GM23248 (cell line): ENCODE measurements at regions not wholly inside any gene's neighbourhood (a gene's known extent, or its start where the extent isn't known, plus 50 kb on each side); places are given as distances from the start of the nearest gene placed in this dataset.

Source experiments
- EZH2 ChIP-seq: fragments of 200-600 bp; sonication (generic); IDR thresholded peaks from 2 replicates; pipeline ENCODE4 v1.6.1; 2018; ENCODE audit warnings: antibody characterized with exemption, mild to moderate bottlenecking; ENCODE audit not compliant: insufficient read depth, poor library complexity, severe bottlenecking
- EZH2phosphoT487 ChIP-seq: fragments of 200-600 bp; sonication (generic); IDR thresholded peaks from 2 replicates; pipeline ENCODE4 v1.6.1; 2018; ENCODE audit warnings: antibody characterized with exemption, moderate library complexity, mild to moderate bottlenecking, low read depth; ENCODE audit not compliant: insufficient read depth

DNA sequence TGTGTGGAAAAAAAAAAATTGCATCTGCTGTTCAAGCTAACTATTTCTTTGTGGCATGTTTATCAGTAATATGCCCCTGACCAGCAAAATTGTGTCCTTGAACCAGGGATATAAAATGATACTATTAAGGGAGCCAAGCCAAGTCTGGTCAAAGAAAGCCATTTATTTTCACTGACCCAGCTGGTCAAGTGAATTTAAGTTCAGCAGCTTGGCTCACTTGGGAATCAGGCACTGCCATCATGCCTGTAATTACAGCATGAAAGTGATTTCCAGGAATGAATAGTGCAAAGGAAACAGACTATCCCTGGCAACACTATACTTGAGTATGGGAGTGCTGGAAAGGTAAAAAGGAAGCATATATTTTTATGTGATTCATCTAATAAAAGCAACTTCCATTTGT lies 934.6 kb upstream of the CDH8 start:
- no peak for TF ChIP-seq EZH2
- no peak for TF ChIP-seq EZH2phosphoT487
